GM21576 (cell line): ENCODE measurements at regions not wholly inside any gene's neighbourhood (a gene's known extent, or its start where the extent isn't known, plus 50 kb on each side); places are given as distances from the start of the nearest gene placed in this dataset.

Experiments used
- ATAC-seq: cut with Tn5 transposase; IDR thresholded peaks from one replicate; pipeline ENCODE4 v1.9.1; 2021; ENCODE audit warnings: mild to moderate bottlenecking, moderate library complexity; ENCODE audit not compliant: unreplicated experiment

- ATAC-seq = no peak
Observed at GRCh38 chr5:143732402-143732801, 79.6 kb upstream of the HMHB1 start.

GRCh38 chr5:143730112-143730801 lies 81.7 kb upstream of the HMHB1 start:
- ATAC-seq = no peak

- no peak for ATAC-seq
Observed at GRCh38 chr5:143729334-143729946, 82.5 kb upstream of the HMHB1 start.

GRCh38 chr5:143723159-143723558 lies 88.8 kb upstream of the HMHB1 start:
- no peak for ATAC-seq

- no peak for ATAC-seq
Observed at GRCh38 chr5:143721925-143722324, 90.0 kb upstream of the HMHB1 start.

GRCh38 chr5:143720689-143721088 lies 91.3 kb upstream of the HMHB1 start:
- no peak for ATAC-seq

GRCh38 chr5:143717400-143717799 lies 94.6 kb upstream of the HMHB1 start:
- no peak for ATAC-seq

GRCh38 chr5:143716881-143717280 lies 95.1 kb upstream of the HMHB1 start:
- ATAC-seq = no peak

GRCh38 chr5:143715616-143716015 lies 96.3 kb upstream of the HMHB1 start:
- ATAC-seq = no peak

- ATAC-seq = peak; percentile 89
Observed at GRCh38 chr5:143714629-143715028, 97.3 kb upstream of the HMHB1 start.

GRCh38 chr5:143713047-143714003 lies 98.6 kb upstream of the HMHB1 start:
- no peak for ATAC-seq

GRCh38 chr5:143708672-143709071 lies 103.3 kb upstream of the HMHB1 start:
- ATAC-seq = no peak

GRCh38 chr5:143707806-143708205 lies 104.2 kb upstream of the HMHB1 start:
- ATAC-seq = no peak

- ATAC-seq = no peak
Observed at GRCh38 chr5:143705381-143705780, 106.6 kb upstream of the HMHB1 start.

GRCh38 chr5:143703659-143704058 lies 108.3 kb upstream of the HMHB1 start:
- ATAC-seq = no peak

- no peak for ATAC-seq
Observed at GRCh38 chr5:143701493-143701892, 110.5 kb upstream of the HMHB1 start.

GRCh38 chr5:143700994-143701393 lies 111.0 kb upstream of the HMHB1 start:
- ATAC-seq = no peak

GRCh38 chr5:143699121-143699520 lies 112.8 kb upstream of the HMHB1 start:
- no peak for ATAC-seq

- no peak for ATAC-seq
Observed at GRCh38 chr5:143698574-143698973, 113.4 kb upstream of the HMHB1 start.

GRCh38 chr5:143696921-143697320 lies 115.0 kb upstream of the HMHB1 start:
- ATAC-seq = no peak

- no peak for ATAC-seq
Observed at GRCh38 chr5:143695941-143696340, 116.0 kb upstream of the HMHB1 start.
